Neural crest cell (in vitro differentiated cells): ENCODE measurements at regions not wholly inside any gene's neighbourhood (a gene's known extent, or its start where the extent isn't known, plus 50 kb on each side); places are given as distances from the start of the nearest gene placed in this dataset.
A peak's percentile ranks its signal among the peaks of the same experiment; 100 is the strongest.

ENCODE experiments used
- DNase-seq: peaks from one replicate; pipeline ENCODE4 v3.0.0; 2021; ENCODE audit warnings: low read depth, mixed read lengths, low spot score
- H3K27ac Mint-ChIP-seq: one replicate; pipeline ENCODE4 v1.8.0; 2021; ENCODE audit warnings: mild to moderate bottlenecking, mixed read lengths; ENCODE audit not compliant: unreplicated experiment
- H3K27me3 Mint-ChIP-seq: 2 replicates; pipeline ENCODE4 v1.8.0; 2021; ENCODE audit warnings: low read depth, mild to moderate bottlenecking, mixed read lengths
- H3K36me3 Mint-ChIP-seq: 2 replicates; pipeline ENCODE4 v1.8.0; 2021; ENCODE audit warnings: low read depth, mild to moderate bottlenecking, mixed read lengths
- H3K4me1 Mint-ChIP-seq: 2 replicates; pipeline ENCODE4 v1.8.0; 2021; ENCODE audit warnings: mixed read lengths
- H3K4me3 Mint-ChIP-seq: one replicate; pipeline ENCODE4 v1.8.0; 2021; ENCODE audit warnings: mild to moderate bottlenecking, mixed read lengths
- H3K9me3 Mint-ChIP-seq: 2 replicates; pipeline ENCODE4 v1.8.0; 2021; ENCODE audit warnings: mixed read lengths
- TF ChIP-seq, protein P1 (sequence below): fragments of 200-600 bp; sonication (generic); conservative IDR thresholded peaks from 2 replicates; pipeline ENCODE4 v1.5.0; 2021; ENCODE audit warnings: antibody characterized with exemption, mild to moderate bottlenecking

DNA sequence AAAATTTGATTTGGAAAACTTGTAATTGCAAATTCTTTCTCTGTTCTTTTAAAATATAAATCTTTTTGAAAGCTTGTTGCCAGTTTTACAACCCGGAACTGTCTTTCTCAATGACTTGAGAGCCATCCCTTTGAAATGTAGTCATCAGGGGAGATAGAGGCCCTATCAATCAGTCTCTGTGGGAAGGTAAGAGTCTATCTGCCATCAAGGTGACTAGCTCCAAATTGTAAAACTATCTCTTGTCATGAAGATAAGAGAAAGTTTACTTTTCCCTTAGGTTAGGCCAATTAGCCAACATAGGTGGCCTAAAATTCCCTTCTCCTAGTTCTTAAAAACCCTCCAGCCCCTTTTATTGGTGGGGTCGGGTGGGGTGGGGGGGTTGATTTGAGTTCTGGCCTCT is 469.1 kb upstream of the IRAK1BP1 start:
- H3K27me3 Mint-ChIP-seq = no peaks in the 10 kb centered on the region
- no peaks in the 10 kb centered on the region for H3K4me1 Mint-ChIP-seq
- no peak for DNase-seq
- no peak overlapping the region for H3K27ac Mint-ChIP-seq
- TF ChIP-seq, protein P1, sequence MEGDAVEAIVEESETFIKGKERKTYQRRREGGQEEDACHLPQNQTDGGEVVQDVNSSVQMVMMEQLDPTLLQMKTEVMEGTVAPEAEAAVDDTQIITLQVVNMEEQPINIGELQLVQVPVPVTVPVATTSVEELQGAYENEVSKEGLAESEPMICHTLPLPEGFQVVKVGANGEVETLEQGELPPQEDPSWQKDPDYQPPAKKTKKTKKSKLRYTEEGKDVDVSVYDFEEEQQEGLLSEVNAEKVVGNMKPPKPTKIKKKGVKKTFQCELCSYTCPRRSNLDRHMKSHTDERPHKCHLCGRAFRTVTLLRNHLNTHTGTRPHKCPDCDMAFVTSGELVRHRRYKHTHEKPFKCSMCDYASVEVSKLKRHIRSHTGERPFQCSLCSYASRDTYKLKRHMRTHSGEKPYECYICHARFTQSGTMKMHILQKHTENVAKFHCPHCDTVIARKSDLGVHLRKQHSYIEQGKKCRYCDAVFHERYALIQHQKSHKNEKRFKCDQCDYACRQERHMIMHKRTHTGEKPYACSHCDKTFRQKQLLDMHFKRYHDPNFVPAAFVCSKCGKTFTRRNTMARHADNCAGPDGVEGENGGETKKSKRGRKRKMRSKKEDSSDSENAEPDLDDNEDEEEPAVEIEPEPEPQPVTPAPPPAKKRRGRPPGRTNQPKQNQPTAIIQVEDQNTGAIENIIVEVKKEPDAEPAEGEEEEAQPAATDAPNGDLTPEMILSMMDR = no peak
- H3K4me3 Mint-ChIP-seq = no peak overlapping the region
- H3K9me3 Mint-ChIP-seq = no peaks in the 10 kb centered on the region
- no peaks in the 10 kb centered on the region for H3K36me3 Mint-ChIP-seq

DNA sequence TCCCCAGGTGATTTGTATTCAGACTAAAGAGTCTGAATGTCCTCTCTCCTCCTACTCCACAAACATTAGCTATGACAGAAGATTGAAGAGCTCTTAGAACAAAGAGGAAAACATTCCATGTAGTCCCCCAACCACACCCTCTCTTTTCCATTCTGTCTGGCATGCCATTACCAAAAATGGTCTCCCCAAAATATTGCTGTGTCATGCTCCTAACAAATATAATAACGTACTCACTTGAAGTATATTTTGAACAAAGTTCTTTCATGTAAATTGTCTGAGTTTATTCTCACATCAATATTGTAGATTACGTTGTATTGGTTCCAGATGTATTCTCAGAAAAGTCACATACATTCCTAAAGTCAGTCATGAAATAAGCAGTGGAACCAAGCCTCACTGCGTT is 467.3 kb upstream of the IRAK1BP1 start:
- Mint-ChIP-seq H3K4me1 (no peaks in the 10 kb centered on the region), H3K27me3 (no peaks in the 10 kb centered on the region), H3K4me3 (no peak overlapping the region), H3K36me3 (no peaks in the 10 kb centered on the region), H3K27ac (no peak overlapping the region), H3K9me3 (no peaks in the 10 kb centered on the region)
- DNase-seq = no peak
- TF ChIP-seq, protein P1 = no peak

DNA sequence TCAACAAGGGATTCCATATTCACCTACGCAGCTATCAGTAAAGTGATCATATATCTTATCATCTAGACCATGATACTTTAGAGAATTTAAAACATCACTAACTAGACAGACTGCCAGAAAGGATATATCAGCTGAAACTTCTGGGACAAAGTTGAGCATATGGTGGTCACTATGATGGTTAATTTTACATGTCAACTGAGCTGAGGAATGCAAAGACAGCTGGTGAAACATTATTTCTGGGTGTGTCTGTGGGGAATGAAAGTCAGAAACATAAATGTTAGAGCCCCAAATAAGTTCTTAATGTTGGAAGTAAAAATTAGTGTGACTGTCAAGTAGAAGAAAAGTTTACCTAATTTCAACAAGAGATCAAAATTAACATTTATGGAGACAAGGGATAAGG is 440.0 kb upstream of the IRAK1BP1 start:
- H3K4me3 Mint-ChIP-seq = no peak overlapping the region
- H3K4me1 Mint-ChIP-seq = no peaks in the 10 kb centered on the region
- TF ChIP-seq, protein P1 = no peak
- H3K27me3 Mint-ChIP-seq = no peaks in the 10 kb centered on the region
- no peaks in the 10 kb centered on the region for H3K36me3 Mint-ChIP-seq
- H3K9me3 Mint-ChIP-seq = peaks cover 13% of the 10 kb centered on the region
- H3K27ac Mint-ChIP-seq = no peak overlapping the region
- no peak for DNase-seq

DNA sequence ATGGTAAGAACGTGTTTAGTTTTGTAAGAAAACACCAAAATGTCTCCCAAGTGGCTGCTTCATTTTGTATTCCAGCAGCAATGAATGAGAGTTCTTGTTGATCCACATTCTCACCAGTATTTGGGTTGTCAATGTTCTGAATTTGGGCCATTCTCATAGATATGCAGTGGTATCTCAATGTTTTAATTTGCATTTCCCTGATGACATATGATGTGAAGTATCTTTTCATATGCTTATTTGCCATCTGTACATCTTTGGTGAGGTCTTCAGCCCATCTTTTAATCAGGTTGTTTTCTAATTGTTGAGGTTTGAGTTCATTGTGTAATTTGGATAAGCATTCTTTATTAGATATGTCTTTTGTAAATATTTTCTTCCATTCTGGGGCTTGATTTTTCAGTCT is 436.8 kb upstream of the IRAK1BP1 start:
- DNase-seq = no peak
- TF ChIP-seq, protein P1 = no peak
- no peaks in the 10 kb centered on the region for H3K36me3 Mint-ChIP-seq
- no peaks in the 10 kb centered on the region for H3K27me3 Mint-ChIP-seq
- no peaks in the 10 kb centered on the region for H3K4me1 Mint-ChIP-seq
- H3K4me3 Mint-ChIP-seq = no peak overlapping the region
- H3K9me3 Mint-ChIP-seq = peaks cover 6% of the 10 kb centered on the region
- no peak overlapping the region for H3K27ac Mint-ChIP-seq

DNA sequence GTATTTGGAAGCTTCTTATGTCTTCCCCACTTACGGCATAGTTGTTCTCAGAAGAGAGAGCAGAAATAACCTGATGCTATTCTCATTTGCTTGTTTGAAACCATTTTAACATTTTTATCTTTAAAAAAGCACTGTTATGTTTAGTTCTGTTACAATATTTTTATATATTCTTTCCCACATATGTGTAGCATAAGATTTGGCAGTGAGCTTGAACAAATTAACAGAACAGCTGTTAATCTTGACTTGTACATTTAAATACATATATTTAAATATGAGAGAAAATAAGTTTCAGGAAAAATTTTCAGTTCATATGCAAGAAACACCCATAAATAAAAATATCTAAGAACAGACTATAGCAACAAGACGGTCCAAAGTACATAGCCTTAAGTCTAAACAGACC is 431.7 kb upstream of the IRAK1BP1 start:
- Mint-ChIP-seq H3K27me3 (no peaks in the 10 kb centered on the region), H3K4me3 (no peak overlapping the region), H3K9me3 (no peaks in the 10 kb centered on the region), H3K36me3 (no peaks in the 10 kb centered on the region), H3K27ac (no peak overlapping the region), H3K4me1 (no peaks in the 10 kb centered on the region)
- DNase-seq = no peak
- TF ChIP-seq, protein P1 = no peak

DNA sequence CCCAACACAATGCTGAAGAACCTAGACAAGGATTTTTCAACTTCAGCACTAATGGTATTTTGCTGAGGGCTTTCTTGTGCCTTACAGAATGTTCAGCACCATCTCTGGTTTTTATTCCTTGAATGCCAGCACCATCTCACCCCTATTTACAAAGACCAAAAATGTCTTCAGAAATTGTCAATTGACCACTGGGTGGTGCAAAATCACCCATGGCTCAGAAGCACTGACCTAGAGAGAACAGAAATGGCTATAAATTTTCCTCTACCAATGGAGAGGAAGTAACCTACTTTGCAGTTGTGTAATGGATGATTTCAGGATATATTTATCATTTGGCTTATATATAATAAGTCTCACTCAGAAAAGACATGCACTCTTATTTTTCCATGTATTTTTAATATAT is 431.0 kb upstream of the IRAK1BP1 start:
- Mint-ChIP-seq H3K4me3 (no peak overlapping the region), H3K4me1 (no peaks in the 10 kb centered on the region), H3K27me3 (no peaks in the 10 kb centered on the region), H3K27ac (no peak overlapping the region), H3K9me3 (no peaks in the 10 kb centered on the region), H3K36me3 (no peaks in the 10 kb centered on the region)
- DNase-seq = no peak
- TF ChIP-seq, protein P1 = peak; percentile 21
